ENCODE measurements at regions not wholly inside any gene's neighbourhood (a gene's known extent, or its start where the extent isn't known, plus 50 kb on each side); places are given as distances from the start of the nearest gene placed in this dataset.
"Not testable (repeated sequence)": the region's sequence is repeated elsewhere in the genome, so short reads cannot be mapped to it uniquely, and the experiment has no call there.

DNA sequence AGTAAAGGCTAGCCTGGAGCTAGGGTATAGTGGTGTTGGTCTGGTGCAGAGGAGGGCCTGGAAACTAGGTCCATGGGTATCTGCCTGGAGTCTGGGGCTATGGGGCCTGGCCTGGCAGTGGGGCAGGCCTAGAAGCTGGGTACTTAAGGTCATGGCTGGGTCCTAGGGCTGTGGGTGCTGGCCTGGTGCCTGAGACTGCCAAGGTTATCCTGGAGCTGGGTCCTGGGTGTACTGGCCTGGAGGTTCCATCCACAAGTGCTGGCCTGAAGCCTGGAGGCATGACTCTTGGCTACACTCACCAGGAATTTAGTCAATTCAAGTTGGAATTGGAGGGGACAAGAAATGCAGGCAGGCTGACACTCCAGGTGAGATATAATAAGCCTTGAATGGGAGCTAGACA is 108.4 kb upstream of the ZCCHC13 start:
- no peak for TF ChIP-seq EZH2 (IDR thresholded peaks at IDR 0.05; ENCODE audit: low read length, missing control alignments)
- TF ChIP-seq, protein P1, sequence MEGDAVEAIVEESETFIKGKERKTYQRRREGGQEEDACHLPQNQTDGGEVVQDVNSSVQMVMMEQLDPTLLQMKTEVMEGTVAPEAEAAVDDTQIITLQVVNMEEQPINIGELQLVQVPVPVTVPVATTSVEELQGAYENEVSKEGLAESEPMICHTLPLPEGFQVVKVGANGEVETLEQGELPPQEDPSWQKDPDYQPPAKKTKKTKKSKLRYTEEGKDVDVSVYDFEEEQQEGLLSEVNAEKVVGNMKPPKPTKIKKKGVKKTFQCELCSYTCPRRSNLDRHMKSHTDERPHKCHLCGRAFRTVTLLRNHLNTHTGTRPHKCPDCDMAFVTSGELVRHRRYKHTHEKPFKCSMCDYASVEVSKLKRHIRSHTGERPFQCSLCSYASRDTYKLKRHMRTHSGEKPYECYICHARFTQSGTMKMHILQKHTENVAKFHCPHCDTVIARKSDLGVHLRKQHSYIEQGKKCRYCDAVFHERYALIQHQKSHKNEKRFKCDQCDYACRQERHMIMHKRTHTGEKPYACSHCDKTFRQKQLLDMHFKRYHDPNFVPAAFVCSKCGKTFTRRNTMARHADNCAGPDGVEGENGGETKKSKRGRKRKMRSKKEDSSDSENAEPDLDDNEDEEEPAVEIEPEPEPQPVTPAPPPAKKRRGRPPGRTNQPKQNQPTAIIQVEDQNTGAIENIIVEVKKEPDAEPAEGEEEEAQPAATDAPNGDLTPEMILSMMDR (conservative IDR thresholded peaks at IDR 0.05 in 1 of 2, IDR thresholded peaks at IDR 0.05 in 1 of 2; ENCODE audit: low read depth in 1 of 2, low read length in 2 of 2), result no peak

DNA sequence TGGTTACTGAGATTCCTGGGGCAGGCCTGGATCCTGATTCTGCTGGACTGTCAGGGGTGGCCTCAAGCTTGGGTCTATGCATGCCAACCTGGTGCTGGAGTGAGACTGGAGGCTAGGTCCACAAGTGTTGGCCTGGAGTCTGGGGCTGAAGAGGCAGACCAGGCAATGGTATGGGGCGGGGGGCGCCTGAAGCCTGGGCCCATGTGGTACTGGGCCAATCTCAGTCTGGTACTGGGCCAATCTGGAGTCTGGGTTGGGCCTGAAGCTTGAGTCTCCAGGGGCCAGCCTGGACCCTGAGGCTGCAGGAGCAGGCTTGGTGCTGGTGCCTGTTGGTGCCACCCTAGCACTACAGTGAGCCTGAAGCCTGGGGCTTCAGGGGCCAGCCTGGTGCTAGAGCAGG is 108.9 kb upstream of the ZCCHC13 start:
- Histone ChIP-seq H3K79me2 (ENCODE audit: control insufficient read depth, insufficient read depth, low read length) (no peaks in the 10 kb centered on the region), H3K4me1 (ENCODE audit: control insufficient read depth, extremely low read depth, insufficient read depth, low read length) (no peaks in the 10 kb centered on the region), H3K36me3 (ENCODE audit: control insufficient read depth, insufficient read depth, low read length) (no peaks in the 10 kb centered on the region)

More for the DNA sequence above, 108.4 kb upstream of the ZCCHC13 start:
- Histone ChIP-seq H3K4me2 (ENCODE audit: extremely low read depth, insufficient read depth, low read length) (no peak overlapping the region), H3K36me3 (ENCODE audit: control insufficient read depth, insufficient read depth, low read length) (no peaks in the 10 kb centered on the region), H3K9ac (ENCODE audit: insufficient read depth, low read length) (no peak overlapping the region), H3K79me2 (ENCODE audit: control insufficient read depth, insufficient read depth, low read length) (no peaks in the 10 kb centered on the region), H3K9me3 (ENCODE audit: control insufficient read depth, insufficient read depth, low read depth, low read length) (no peaks in the 10 kb centered on the region), H2AFZ (ENCODE audit: low read length) (no peak overlapping the region), H3K27me3 (ENCODE audit: control insufficient read depth, insufficient read depth, low read length) (no peaks in the 10 kb centered on the region), H3K4me3 (replicated peaks in 1 of 4; ENCODE audit: control extremely low read depth in 1 of 4, insufficient read depth in 1 of 4, low read depth in 3 of 4, low read length in 4 of 4) (no peak overlapping the region), H3K27ac (ENCODE audit: insufficient read depth, low read length) (no peak overlapping the region), H3K4me1 (ENCODE audit: control insufficient read depth, extremely low read depth, insufficient read depth, low read length) (no peaks in the 10 kb centered on the region), H4K20me1 (ENCODE audit: control insufficient read depth, extremely low read depth, insufficient read depth, low read length) (no peaks in the 10 kb centered on the region)
- DNase-seq (ENCODE audit: low read depth in 2 of 2), result no peak

DNA sequence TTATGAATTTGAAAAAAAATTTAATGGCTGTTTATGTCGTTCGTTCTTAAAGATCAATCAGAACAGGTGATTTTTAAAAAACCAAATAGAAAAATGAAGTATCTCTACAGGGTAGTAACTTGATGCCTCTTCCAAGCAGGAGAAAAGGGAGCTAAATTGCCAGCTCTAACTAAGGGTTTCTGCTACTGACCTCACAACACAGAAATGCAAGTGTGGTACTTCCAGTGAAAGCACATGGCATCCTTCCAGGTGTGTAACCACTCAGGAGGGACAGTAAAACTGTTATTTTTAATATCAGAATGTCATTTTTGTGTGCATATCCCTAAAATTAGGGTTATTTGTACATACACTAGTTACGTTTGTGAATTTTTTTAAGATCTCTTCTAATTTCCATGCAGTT is 116.8 kb upstream of the ZCCHC13 start:
- TF ChIP-seq, protein P1 (conservative IDR thresholded peaks at IDR 0.05 in 1 of 2, IDR thresholded peaks at IDR 0.05 in 1 of 2; ENCODE audit: low read depth in 1 of 2, low read length in 2 of 2), result no peak
- no peak for TF ChIP-seq EZH2 (IDR thresholded peaks at IDR 0.05; ENCODE audit: low read length, missing control alignments)

More for the DNA sequence above, 108.9 kb upstream of the ZCCHC13 start:
- no peak for DNase-seq (ENCODE audit: low read depth in 2 of 2)
- Histone ChIP-seq H3K4me2 (ENCODE audit: extremely low read depth, insufficient read depth, low read length) (no peak overlapping the region), H3K9me3 (ENCODE audit: control insufficient read depth, insufficient read depth, low read depth, low read length) (no peaks in the 10 kb centered on the region), H3K9ac (ENCODE audit: insufficient read depth, low read length) (no peak overlapping the region), H2AFZ (ENCODE audit: low read length) (no peak overlapping the region), H3K27ac (ENCODE audit: insufficient read depth, low read length) (no peak overlapping the region), H3K27me3 (ENCODE audit: control insufficient read depth, insufficient read depth, low read length) (no peaks in the 10 kb centered on the region), H3K4me3 (replicated peaks in 1 of 4; ENCODE audit: control extremely low read depth in 1 of 4, insufficient read depth in 1 of 4, low read depth in 3 of 4, low read length in 4 of 4) (no peak overlapping the region), H4K20me1 (ENCODE audit: control insufficient read depth, extremely low read depth, insufficient read depth, low read length) (no peaks in the 10 kb centered on the region)
- TF ChIP-seq, protein P1 (conservative IDR thresholded peaks at IDR 0.05 in 1 of 2, IDR thresholded peaks at IDR 0.05 in 1 of 2; ENCODE audit: low read depth in 1 of 2, low read length in 2 of 2), result no peak
- TF ChIP-seq EZH2 (IDR thresholded peaks at IDR 0.05; ENCODE audit: low read length, missing control alignments), result no peak

DNA sequence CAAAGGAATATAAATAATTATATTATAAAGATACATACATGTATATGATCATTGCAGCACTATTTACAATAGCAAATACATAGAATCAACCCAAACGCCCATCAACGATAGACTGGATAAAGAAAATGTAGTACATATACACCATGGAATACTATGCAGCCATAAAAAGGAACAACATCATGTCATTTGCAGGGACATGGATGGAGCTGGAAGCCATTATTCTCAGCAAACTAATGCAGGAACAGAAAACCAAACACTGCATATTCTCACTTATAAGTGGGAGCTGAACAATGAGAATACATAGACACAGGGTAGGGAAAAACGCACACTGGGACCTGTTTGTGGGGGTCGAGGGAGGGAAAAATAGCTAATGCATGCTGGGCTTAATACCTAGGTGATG is 120.9 kb upstream of the ZCCHC13 start:
- H3K36me3 ChIP-seq (ENCODE audit: control insufficient read depth, insufficient read depth, low read length); H3K9me3 ChIP-seq (ENCODE audit: control insufficient read depth, insufficient read depth, low read depth, low read length); DNase-seq (ENCODE audit: low read depth in 2 of 2); H3K4me1 ChIP-seq (ENCODE audit: control insufficient read depth, extremely low read depth, insufficient read depth, low read length); H2AFZ ChIP-seq (ENCODE audit: low read length); H3K79me2 ChIP-seq (ENCODE audit: control insufficient read depth, insufficient read depth, low read length); H3K9ac ChIP-seq (ENCODE audit: insufficient read depth, low read length); H3K4me3 ChIP-seq (replicated peaks in 1 of 4; ENCODE audit: control extremely low read depth in 1 of 4, insufficient read depth in 1 of 4, low read depth in 3 of 4, low read length in 4 of 4); H4K20me1 ChIP-seq (ENCODE audit: control insufficient read depth, extremely low read depth, insufficient read depth, low read length); H3K4me2 ChIP-seq (ENCODE audit: extremely low read depth, insufficient read depth, low read length); H3K27me3 ChIP-seq (ENCODE audit: control insufficient read depth, insufficient read depth, low read length); H3K27ac ChIP-seq (ENCODE audit: insufficient read depth, low read length): not testable (repeated sequence)

More for the DNA sequence above, 116.8 kb upstream of the ZCCHC13 start:
- Histone ChIP-seq H3K9ac (ENCODE audit: insufficient read depth, low read length) (no peak overlapping the region), H3K27me3 (ENCODE audit: control insufficient read depth, insufficient read depth, low read length) (no peaks in the 10 kb centered on the region), H3K4me2 (ENCODE audit: extremely low read depth, insufficient read depth, low read length) (no peak overlapping the region), H3K79me2 (ENCODE audit: control insufficient read depth, insufficient read depth, low read length) (no peaks in the 10 kb centered on the region), H3K36me3 (ENCODE audit: control insufficient read depth, insufficient read depth, low read length) (no peaks in the 10 kb centered on the region), H3K27ac (ENCODE audit: insufficient read depth, low read length) (no peak overlapping the region), H3K4me1 (ENCODE audit: control insufficient read depth, extremely low read depth, insufficient read depth, low read length) (no peaks in the 10 kb centered on the region), H3K4me3 (replicated peaks in 1 of 4; ENCODE audit: control extremely low read depth in 1 of 4, insufficient read depth in 1 of 4, low read depth in 3 of 4, low read length in 4 of 4) (no peak overlapping the region), H3K9me3 (ENCODE audit: control insufficient read depth, insufficient read depth, low read depth, low read length) (no peaks in the 10 kb centered on the region), H2AFZ (ENCODE audit: low read length) (no peak overlapping the region), H4K20me1 (ENCODE audit: control insufficient read depth, extremely low read depth, insufficient read depth, low read length) (no peaks in the 10 kb centered on the region)
- DNase-seq (ENCODE audit: low read depth in 2 of 2), result peak; percentile 6 to 53

DNA sequence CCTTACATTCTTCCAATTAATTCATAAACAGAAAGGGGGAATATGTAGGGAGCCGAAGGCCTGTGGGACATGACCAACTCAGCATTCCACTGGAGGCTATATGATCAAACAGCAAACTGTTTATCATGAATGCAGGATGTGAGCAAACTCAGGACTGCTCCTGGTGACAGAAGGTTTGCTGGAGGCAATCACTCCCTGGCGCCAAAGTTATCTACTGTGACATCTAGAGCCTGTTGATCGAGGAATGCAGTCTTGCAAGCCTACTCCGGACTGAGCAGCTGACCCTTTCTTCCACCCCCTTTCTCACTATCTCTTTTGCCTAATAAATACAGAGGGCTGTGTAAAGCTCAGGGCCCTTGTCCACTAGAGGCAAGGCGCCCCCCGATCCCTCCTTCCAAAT is 122.0 kb upstream of the ZCCHC13 start:
- not testable (repeated sequence) for H3K4me1 ChIP-seq (ENCODE audit: control insufficient read depth, extremely low read depth, insufficient read depth, low read length); H3K36me3 ChIP-seq (ENCODE audit: control insufficient read depth, insufficient read depth, low read length); H3K4me3 ChIP-seq (replicated peaks in 1 of 4; ENCODE audit: control extremely low read depth in 1 of 4, insufficient read depth in 1 of 4, low read depth in 3 of 4, low read length in 4 of 4); H3K27ac ChIP-seq (ENCODE audit: insufficient read depth, low read length); H4K20me1 ChIP-seq (ENCODE audit: control insufficient read depth, extremely low read depth, insufficient read depth, low read length); DNase-seq (ENCODE audit: low read depth in 2 of 2); H3K9me3 ChIP-seq (ENCODE audit: control insufficient read depth, insufficient read depth, low read depth, low read length); H3K9ac ChIP-seq (ENCODE audit: insufficient read depth, low read length); H3K27me3 ChIP-seq (ENCODE audit: control insufficient read depth, insufficient read depth, low read length); H2AFZ ChIP-seq (ENCODE audit: low read length); H3K79me2 ChIP-seq (ENCODE audit: control insufficient read depth, insufficient read depth, low read length); H3K4me2 ChIP-seq (ENCODE audit: extremely low read depth, insufficient read depth, low read length)
